DND-41 (cell line): ENCODE measurements at regions not wholly inside any gene's neighbourhood (a gene's known extent, or its start where the extent isn't known, plus 50 kb on each side); places are given as distances from the start of the nearest gene placed in this dataset.

Experiments
- ATAC-seq: fragments of 200-7000 bp; cut with Tn5 transposase; 3 replicates; pipeline ENCODE4 v1.9.1; 2021; ENCODE audit warnings: low read depth; ENCODE audit not compliant: insufficient read depth
- DNase-seq: peaks from one replicate; pipeline ENCODE4 v3.0.0-alpha.2; 2020
- H2AFZ ChIP-seq: 2 replicates; pipeline ENCODE4 v1.6.0; 2012; ENCODE audit warnings: low read depth, low read length
- H3K27ac ChIP-seq: 2 replicates; pipeline ENCODE4 v1.5.1; 2012; ENCODE audit warnings: low read length, inconsistent platforms
- H3K27me3 ChIP-seq: fragments of 200-600 bp; sonication (generic); 2 replicates; pipeline ENCODE4 v1.6.0; 2012; ENCODE audit warnings: low read length, mild to moderate bottlenecking, inconsistent platforms; ENCODE audit not compliant: insufficient read depth, poor library complexity
- H3K36me3 ChIP-seq: 2 replicates; pipeline ENCODE4 v1.5.1; 2012; ENCODE audit warnings: low read length, inconsistent platforms; ENCODE audit not compliant: insufficient read depth
- H3K4me1 ChIP-seq: 2 replicates; pipeline ENCODE4 v1.5.1; 2012; ENCODE audit warnings: mild to moderate bottlenecking, low read length; ENCODE audit not compliant: insufficient read depth
- H3K4me2 ChIP-seq: 2 replicates; pipeline ENCODE4 v1.6.0; 2012; ENCODE audit warnings: mild to moderate bottlenecking, moderate library complexity, low read length, inconsistent platforms; ENCODE audit not compliant: insufficient read depth
- H3K4me3 ChIP-seq, 2 experiments: fragments of 200-600 bp in 1 of 2; shearing (Covaris generic) in 1 of 2; 2 replicates each; pipeline ENCODE4 v1.5.1; 2012 to 2016; ENCODE audit warnings: inconsistent platforms in 2 of 2, low read length in 2 of 2, mild to moderate bottlenecking in 2 of 2, low read depth in 1 of 2, moderate library complexity in 1 of 2
- H3K79me2 ChIP-seq: 2 replicates; pipeline ENCODE4 v1.6.0; 2012; ENCODE audit warnings: low read length, inconsistent platforms; ENCODE audit not compliant: insufficient read depth
- H3K9ac ChIP-seq: 2 replicates; pipeline ENCODE4 v1.6.0; 2012; ENCODE audit warnings: low read depth, mild to moderate bottlenecking, inconsistent platforms, low read length, moderate library complexity
- H3K9me3 ChIP-seq: 2 replicates; pipeline ENCODE4 v1.5.1; 2012; ENCODE audit warnings: low read length, moderate library complexity, mild to moderate bottlenecking, inconsistent platforms; ENCODE audit not compliant: insufficient read depth, severe bottlenecking
- H4K20me1 ChIP-seq: 2 replicates; pipeline ENCODE4 v1.6.0; 2012; ENCODE audit warnings: low read length; ENCODE audit not compliant: insufficient read depth
- EZH2 ChIP-seq: IDR thresholded peaks from 3 replicates; pipeline ENCODE4 v1.6.1; 2012; ENCODE audit warnings: borderline replicate concordance, low read depth, mild to moderate bottlenecking, moderate library complexity, low read length, inconsistent platforms; ENCODE audit not compliant: severe bottlenecking
- TF ChIP-seq, protein P1 (sequence below): IDR thresholded peaks from 2 replicates; pipeline ENCODE4 v1.5.1; 2012; ENCODE audit warnings: borderline replicate concordance, low read length, moderate library complexity, mild to moderate bottlenecking; ENCODE audit not compliant: poor library complexity, severe bottlenecking; ENCODE audit errors: extremely low read depth

DNA sequence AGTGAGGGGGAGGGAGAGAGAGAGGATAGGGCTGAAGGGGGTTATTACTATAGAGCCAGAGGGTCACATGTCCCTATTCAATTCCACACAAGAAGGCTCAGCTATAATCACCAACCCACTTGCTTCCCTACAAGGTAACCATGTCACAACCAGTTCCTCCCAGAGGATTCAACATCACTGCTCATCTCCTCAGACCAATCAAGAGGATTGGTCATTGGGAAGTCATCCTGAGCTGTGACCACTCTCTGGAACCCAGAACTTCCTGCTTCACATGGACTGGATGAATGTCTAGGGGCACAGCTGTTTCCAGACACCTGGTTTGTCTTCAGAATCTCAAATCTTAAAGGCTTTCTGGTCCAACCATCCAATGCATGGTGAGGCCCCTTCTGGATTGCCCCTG lies 154.9 kb upstream of the SDK2 start:
- H2AFZ ChIP-seq: no peak overlapping the region
- no peak overlapping the region for H3K9ac ChIP-seq
- H3K4me2 ChIP-seq: no peak overlapping the region
- TF ChIP-seq, protein P1, sequence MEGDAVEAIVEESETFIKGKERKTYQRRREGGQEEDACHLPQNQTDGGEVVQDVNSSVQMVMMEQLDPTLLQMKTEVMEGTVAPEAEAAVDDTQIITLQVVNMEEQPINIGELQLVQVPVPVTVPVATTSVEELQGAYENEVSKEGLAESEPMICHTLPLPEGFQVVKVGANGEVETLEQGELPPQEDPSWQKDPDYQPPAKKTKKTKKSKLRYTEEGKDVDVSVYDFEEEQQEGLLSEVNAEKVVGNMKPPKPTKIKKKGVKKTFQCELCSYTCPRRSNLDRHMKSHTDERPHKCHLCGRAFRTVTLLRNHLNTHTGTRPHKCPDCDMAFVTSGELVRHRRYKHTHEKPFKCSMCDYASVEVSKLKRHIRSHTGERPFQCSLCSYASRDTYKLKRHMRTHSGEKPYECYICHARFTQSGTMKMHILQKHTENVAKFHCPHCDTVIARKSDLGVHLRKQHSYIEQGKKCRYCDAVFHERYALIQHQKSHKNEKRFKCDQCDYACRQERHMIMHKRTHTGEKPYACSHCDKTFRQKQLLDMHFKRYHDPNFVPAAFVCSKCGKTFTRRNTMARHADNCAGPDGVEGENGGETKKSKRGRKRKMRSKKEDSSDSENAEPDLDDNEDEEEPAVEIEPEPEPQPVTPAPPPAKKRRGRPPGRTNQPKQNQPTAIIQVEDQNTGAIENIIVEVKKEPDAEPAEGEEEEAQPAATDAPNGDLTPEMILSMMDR: no peak
- TF ChIP-seq EZH2: no peak
- no peak for DNase-seq
- H3K27ac ChIP-seq: no peak overlapping the region
- no peaks in the 10 kb centered on the region for H3K36me3 ChIP-seq
- no peaks in the 10 kb centered on the region for H3K79me2 ChIP-seq
- no peak overlapping the region for H3K4me3 ChIP-seq
- no peaks in the 10 kb centered on the region for H4K20me1 ChIP-seq
- no peaks in the 10 kb centered on the region for H3K9me3 ChIP-seq
- no peaks in the 10 kb centered on the region for H3K4me1 ChIP-seq
- ATAC-seq: no peak
- peaks cover 7% of the 10 kb centered on the region for H3K27me3 ChIP-seq

DNA sequence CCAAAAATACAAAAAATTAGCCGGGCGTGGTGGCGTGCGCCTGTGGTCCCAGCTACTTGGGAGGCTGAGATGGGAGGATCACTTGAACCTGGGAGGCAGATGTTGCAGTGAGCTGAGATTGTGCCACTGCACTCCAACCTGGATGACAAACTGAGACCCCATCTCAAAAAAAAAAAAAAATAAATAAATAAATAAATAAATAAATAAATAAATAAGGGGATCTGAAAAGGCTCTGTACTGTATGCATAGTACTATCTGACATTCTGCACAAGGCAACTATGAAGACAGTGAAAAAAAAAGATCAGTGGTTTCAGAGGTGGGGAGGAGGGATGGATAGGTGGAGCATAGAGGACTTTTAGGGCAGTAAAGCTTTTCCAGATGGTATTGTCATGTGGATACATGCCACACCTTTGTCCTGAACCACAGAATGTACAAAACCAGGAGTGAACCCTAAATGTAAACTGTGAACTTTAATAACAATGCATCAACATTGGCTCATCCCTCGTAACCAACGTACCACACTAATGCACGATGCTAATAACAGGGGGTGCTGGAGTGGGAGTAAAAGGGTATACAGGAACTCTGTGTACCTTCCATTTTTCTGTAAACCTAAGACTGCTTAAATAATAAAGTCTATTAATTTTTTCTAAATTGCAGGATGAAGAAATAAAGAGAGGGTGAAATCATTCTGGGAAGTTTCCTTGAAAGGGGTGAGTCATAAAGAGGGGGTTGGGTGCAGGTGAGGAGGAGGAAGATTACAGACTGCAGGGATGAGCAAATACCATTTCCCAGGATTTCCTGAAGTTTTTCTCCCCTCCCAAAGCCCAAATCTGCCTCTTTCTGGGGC lies 155.8 kb upstream of the SDK2 start:
- Histone ChIP-seq H3K4me1 (no peaks in the 10 kb centered on the region), H4K20me1 (no peaks in the 10 kb centered on the region), H3K27ac (no peak overlapping the region), H3K79me2 (no peaks in the 10 kb centered on the region), H2AFZ (no peak overlapping the region), H3K4me2 (no peak overlapping the region), H3K27me3 (peaks cover 7% of the 10 kb centered on the region), H3K36me3 (no peaks in the 10 kb centered on the region), H3K4me3 (no peak overlapping the region), H3K9ac (no peak overlapping the region), H3K9me3 (no peaks in the 10 kb centered on the region)
- no peak for DNase-seq
- TF ChIP-seq EZH2: no peak
- TF ChIP-seq, protein P1: no peak
- no peak for ATAC-seq

DNA sequence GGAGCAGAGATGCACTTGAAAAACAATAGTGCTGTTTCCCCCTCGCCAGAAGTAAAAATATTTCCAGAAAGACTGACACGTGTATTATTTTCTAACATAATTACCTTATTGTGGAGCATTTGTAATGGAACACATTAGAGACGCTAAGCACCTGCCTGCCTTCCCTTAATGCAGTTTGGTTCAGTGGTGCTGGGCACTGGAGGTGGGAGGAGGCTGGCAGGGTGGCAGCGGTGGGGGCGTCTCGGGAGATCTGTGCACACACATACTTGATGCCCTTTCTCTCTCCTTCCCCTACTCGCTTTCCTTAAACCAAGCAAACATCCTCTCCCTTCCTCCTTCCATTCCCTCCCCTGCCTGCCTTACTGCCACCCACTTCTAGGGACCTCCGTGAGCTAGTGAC lies 156.6 kb upstream of the SDK2 start:
- TF ChIP-seq EZH2: no peak
- TF ChIP-seq, protein P1: no peak
- Histone ChIP-seq H3K4me2 (no peak overlapping the region), H3K79me2 (no peaks in the 10 kb centered on the region), H4K20me1 (no peaks in the 10 kb centered on the region), H3K9me3 (no peaks in the 10 kb centered on the region), H3K27me3 (peaks cover 3% of the 10 kb centered on the region), H2AFZ (no peak overlapping the region), H3K4me1 (no peaks in the 10 kb centered on the region), H3K4me3 (no peak overlapping the region), H3K27ac (no peak overlapping the region), H3K36me3 (no peaks in the 10 kb centered on the region), H3K9ac (no peak overlapping the region)
- DNase-seq: no peak
- ATAC-seq: no peak
